Activated T-cell treated with anti-CD3 and anti-CD28 coated beads, Interleukin-2, amount 50 U/mL, for 72 hours (primary cell): ENCODE measurements at regions not wholly inside any gene's neighbourhood (a gene's known extent, or its start where the extent isn't known, plus 50 kb on each side); places are given as distances from the start of the nearest gene placed in this dataset.

Experiments used
- ATAC-seq, 2 donors: fragments of 150-1000 bp; cut with Tn5 transposase; replicated peaks in 1 of 2; 2 replicates each; pipeline ENCODE4 v1.10.0; 2021; ENCODE audit warnings: moderate library complexity in 2 of 2, mild to moderate bottlenecking in 1 of 2
- DNase-seq, 2 donors: peaks; one replicate each; pipeline ENCODE4 v3.0.0; 2021 to 2022; ENCODE audit warnings: mixed read lengths in 1 of 2
- H3K27ac Mint-ChIP-seq: one replicate; pipeline ENCODE4 v1.8.0; 2022; ENCODE audit warnings: mild to moderate bottlenecking, moderate library complexity, mixed read lengths
- H3K27me3 Mint-ChIP-seq: one replicate; pipeline ENCODE4 v1.8.0; 2022; ENCODE audit warnings: low read depth, mixed read lengths
- H3K36me3 Mint-ChIP-seq, 2 donors: one replicate each; pipeline ENCODE4 v1.8.0; 2022; ENCODE audit warnings: mixed read lengths in 2 of 2, mild to moderate bottlenecking in 1 of 2; ENCODE audit not compliant: insufficient read depth in 2 of 2
- H3K4me1 Mint-ChIP-seq: one replicate; pipeline ENCODE4 v1.8.0; 2022; ENCODE audit warnings: low read depth, mixed read lengths
- H3K4me3 Mint-ChIP-seq, 2 donors: one replicate each; pipeline ENCODE4 v1.8.0; 2022; ENCODE audit warnings: mild to moderate bottlenecking in 2 of 2, mixed read lengths in 2 of 2, moderate library complexity in 2 of 2
- H3K9me3 Mint-ChIP-seq, 2 donors: one replicate each; pipeline ENCODE4 v1.8.0; 2022; ENCODE audit warnings: mixed read lengths in 2 of 2

- H3K9me3 Mint-ChIP-seq, result no peaks in the 10 kb centered on the region
- H3K4me3 Mint-ChIP-seq, result no peak overlapping the region
- DNase-seq, result no peak
- no peaks in the 10 kb centered on the region for H3K36me3 Mint-ChIP-seq
- ATAC-seq, result no peak
- no peak overlapping the region for H3K27ac Mint-ChIP-seq
- H3K4me1 Mint-ChIP-seq, result peaks cover 14% of the 10 kb centered on the region
- peaks cover 15% of the 10 kb centered on the region for H3K27me3 Mint-ChIP-seq
Observed at GRCh38 chr16:9141813-9142212, 50.4 kb downstream of the HAPSTR1 start.

DNA sequence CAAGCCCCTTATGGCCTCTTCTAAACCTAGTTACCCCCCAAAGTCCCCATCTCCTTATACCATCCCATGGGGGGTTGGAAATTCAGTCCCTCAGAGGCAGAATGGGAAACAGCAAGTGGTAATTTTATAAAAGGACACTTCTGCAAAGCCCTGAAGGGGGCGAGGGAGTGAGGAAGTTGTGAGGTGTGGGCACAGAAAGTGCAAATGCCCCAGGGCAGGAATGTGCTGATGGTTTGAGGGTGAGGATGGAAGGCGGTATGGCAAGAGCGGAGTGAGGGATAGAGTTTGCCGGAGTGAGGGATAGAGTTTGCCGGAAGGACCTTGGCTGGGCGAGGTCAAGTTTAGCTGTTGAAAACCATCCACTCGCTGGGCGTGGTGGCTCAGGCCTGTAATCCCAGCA lies 52.7 kb downstream of the HAPSTR1 start:
- DNase-seq (no peak), ATAC-seq (no peak)
- Mint-ChIP-seq H3K27me3 (peaks cover 10% of the 10 kb centered on the region), H3K4me1 (peaks cover 9% of the 10 kb centered on the region), H3K9me3 (no peaks in the 10 kb centered on the region), H3K36me3 (no peaks in the 10 kb centered on the region), H3K4me3 (no peak overlapping the region), H3K27ac (no peak overlapping the region)

GRCh38 chr16:9148374-9149015 lies 57.1 kb downstream of the HAPSTR1 start:
- peaks cover 0 to 2% of the 10 kb centered on the region in 2 donors for H3K36me3 Mint-ChIP-seq
- H3K27me3 Mint-ChIP-seq, result no peaks in the 10 kb centered on the region
- DNase-seq (no peak), ATAC-seq (no peak)
- H3K9me3 Mint-ChIP-seq, result peaks cover 4 to 6% of the 10 kb centered on the region in 2 donors
- H3K4me1 Mint-ChIP-seq, result no peaks in the 10 kb centered on the region
- no peak overlapping the region for H3K4me3 Mint-ChIP-seq
- no peak overlapping the region for H3K27ac Mint-ChIP-seq

- H3K27me3 Mint-ChIP-seq, result peaks cover 15% of the 10 kb centered on the region
- peaks cover 5 to 7% of the 10 kb centered on the region in 2 donors for H3K9me3 Mint-ChIP-seq
- H3K36me3 Mint-ChIP-seq, result peaks cover 0 to 2% of the 10 kb centered on the region in 2 donors
- no peak overlapping the region for H3K4me3 Mint-ChIP-seq
- ATAC-seq (no peak), DNase-seq (no peak)
- no peak overlapping the region for H3K27ac Mint-ChIP-seq
- no peaks in the 10 kb centered on the region for H3K4me1 Mint-ChIP-seq
Observed at GRCh38 chr16:9151074-9151473, 59.6 kb downstream of the HAPSTR1 start.

- peaks cover 5 to 7% of the 10 kb centered on the region in 2 donors for H3K9me3 Mint-ChIP-seq
- peaks cover 15% of the 10 kb centered on the region for H3K27me3 Mint-ChIP-seq
- H3K4me1 Mint-ChIP-seq, result no peaks in the 10 kb centered on the region
- peaks cover 0 to 2% of the 10 kb centered on the region in 2 donors for H3K36me3 Mint-ChIP-seq
- ATAC-seq (no peak), DNase-seq (no peak)
- no peak overlapping the region for H3K4me3 Mint-ChIP-seq
- H3K27ac Mint-ChIP-seq, result no peak overlapping the region
Observed at GRCh38 chr16:9151597-9151996, 60.2 kb downstream of the HAPSTR1 start.

DNA sequence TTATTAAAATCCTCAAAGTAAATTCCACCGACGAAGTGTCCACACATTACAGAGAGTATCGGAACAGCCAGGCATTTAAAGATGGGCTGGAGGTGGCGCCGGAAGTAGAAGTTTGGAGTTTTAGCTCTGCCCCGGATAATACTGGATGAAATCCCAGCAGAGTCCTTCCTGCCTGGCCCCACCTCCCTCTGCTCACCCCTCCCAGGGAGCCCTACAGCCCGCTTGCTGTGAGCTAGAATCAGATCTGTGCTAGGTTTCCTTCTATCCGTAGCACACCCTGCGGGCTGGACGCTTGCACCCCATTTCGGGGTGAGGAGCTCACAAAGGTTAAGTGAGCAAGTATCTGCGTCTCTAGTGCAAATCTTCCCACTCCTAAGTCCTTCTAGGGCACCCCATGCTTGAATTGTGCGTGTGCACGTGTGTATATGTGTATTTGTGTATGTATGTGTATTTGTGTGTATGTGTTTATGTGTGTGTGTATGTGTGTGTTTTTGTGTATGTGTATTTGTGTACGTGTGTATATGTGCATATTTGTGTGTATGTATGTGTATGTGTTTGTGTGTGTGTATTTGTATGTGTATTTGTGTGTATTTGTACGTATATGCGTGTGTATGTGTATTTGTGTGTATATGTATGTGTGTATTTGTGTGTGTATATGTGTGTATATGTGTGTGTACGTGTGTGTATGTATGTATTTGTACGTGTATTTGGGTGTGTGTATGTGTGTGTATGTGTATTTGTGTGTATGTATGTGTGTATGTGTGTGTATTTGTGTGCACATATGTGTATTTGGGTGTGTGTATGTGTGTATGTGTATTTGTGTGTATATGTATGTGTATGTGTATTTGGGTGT lies 61.4 kb downstream of the HAPSTR1 start:
- H3K27me3 Mint-ChIP-seq, result peaks cover 15% of the 10 kb centered on the region
- peaks cover 5 to 7% of the 10 kb centered on the region in 2 donors for H3K9me3 Mint-ChIP-seq
- ATAC-seq, result no peak
- no peak for DNase-seq
- no peak overlapping the region for H3K27ac Mint-ChIP-seq
- no peaks in the 10 kb centered on the region for H3K4me1 Mint-ChIP-seq
- no peak overlapping the region for H3K4me3 Mint-ChIP-seq
- H3K36me3 Mint-ChIP-seq, result peaks cover 0 to 2% of the 10 kb centered on the region in 2 donors

DNA sequence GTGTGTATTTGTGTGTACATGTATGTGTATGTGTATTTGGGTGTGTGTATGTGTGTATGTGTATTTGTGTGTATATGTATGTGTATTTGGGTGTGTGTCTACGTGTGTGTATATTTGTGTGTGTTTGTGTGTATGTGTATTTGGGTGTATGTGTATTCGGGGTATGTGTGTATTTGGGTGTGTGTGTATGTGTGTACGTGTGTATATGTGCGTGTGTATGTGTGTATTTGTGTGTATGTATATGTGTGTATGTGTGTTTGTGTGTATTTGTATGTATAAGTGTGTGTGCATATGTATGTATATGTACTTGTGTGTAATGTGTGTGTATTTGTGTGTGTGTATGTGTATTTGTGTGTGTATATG lies 62.0 kb downstream of the HAPSTR1 start:
- peaks cover 15% of the 10 kb centered on the region for H3K27me3 Mint-ChIP-seq
- no peak overlapping the region for H3K27ac Mint-ChIP-seq
- H3K36me3 Mint-ChIP-seq, result peaks cover 0 to 2% of the 10 kb centered on the region in 2 donors
- ATAC-seq (no peak), DNase-seq (no peak)
- H3K4me3 Mint-ChIP-seq, result no peak overlapping the region
- H3K4me1 Mint-ChIP-seq, result no peaks in the 10 kb centered on the region
- peaks cover 5 to 7% of the 10 kb centered on the region in 2 donors for H3K9me3 Mint-ChIP-seq

GRCh38 chr16:9154567-9155410 lies 63.3 kb downstream of the HAPSTR1 start:
- peaks cover 0 to 2% of the 10 kb centered on the region in 2 donors for H3K36me3 Mint-ChIP-seq
- peaks cover 5 to 7% of the 10 kb centered on the region in 2 donors for H3K9me3 Mint-ChIP-seq
- H3K27ac Mint-ChIP-seq, result no peak overlapping the region
- ATAC-seq, result no peak
- no peaks in the 10 kb centered on the region for H3K4me1 Mint-ChIP-seq
- peaks cover 23% of the 10 kb centered on the region for H3K27me3 Mint-ChIP-seq
- H3K4me3 Mint-ChIP-seq, result no peak overlapping the region
- no peak for DNase-seq

DNA sequence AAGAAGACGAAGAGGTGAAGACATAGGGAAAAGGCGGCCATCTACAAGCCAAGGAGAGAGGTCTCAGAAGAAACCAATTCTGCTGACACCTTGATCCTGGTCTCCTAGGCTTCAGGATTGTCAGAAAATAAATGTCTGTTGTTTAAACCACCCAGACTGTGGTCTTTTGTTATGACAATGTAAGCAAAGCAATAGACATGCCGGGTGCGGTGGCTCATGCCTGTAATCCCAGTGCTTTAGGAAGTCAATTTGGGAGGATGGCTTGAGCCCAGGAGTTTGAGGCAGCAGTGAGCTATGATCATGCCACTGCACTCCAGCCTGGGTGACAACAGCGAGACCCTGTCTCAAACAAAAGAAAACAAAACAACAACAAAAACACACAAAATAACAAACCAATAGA lies 64.4 kb downstream of the HAPSTR1 start:
- Mint-ChIP-seq H3K36me3 (peaks cover 0 to 2% of the 10 kb centered on the region in 2 donors), H3K27me3 (peaks cover 31% of the 10 kb centered on the region), H3K9me3 (peaks cover 5 to 7% of the 10 kb centered on the region in 2 donors), H3K4me3 (no peak overlapping the region), H3K27ac (no peak overlapping the region), H3K4me1 (peaks cover 5% of the 10 kb centered on the region)
- DNase-seq (no peak), ATAC-seq (no peak)

GRCh38 chr16:9159839-9160550 lies 68.6 kb downstream of the HAPSTR1 start:
- Mint-ChIP-seq H3K4me3 (no peak overlapping the region), H3K27me3 (peaks cover 23% of the 10 kb centered on the region), H3K36me3 (no peaks in the 10 kb centered on the region), H3K9me3 (no peaks in the 10 kb centered on the region), H3K4me1 (peaks cover 5% of the 10 kb centered on the region), H3K27ac (no peak overlapping the region)
- DNase-seq (peak; percentile 30 to 38), ATAC-seq (peak in 1 of 2 donors; percentile 43)

GRCh38 chr16:9160551-9160911 lies 69.1 kb downstream of the HAPSTR1 start:
- DNase-seq, result no peak
- H3K36me3 Mint-ChIP-seq, result no peaks in the 10 kb centered on the region
- peaks cover 5% of the 10 kb centered on the region for H3K4me1 Mint-ChIP-seq
- H3K4me3 Mint-ChIP-seq, result no peak overlapping the region
- no peak for ATAC-seq
- H3K9me3 Mint-ChIP-seq, result no peaks in the 10 kb centered on the region
- H3K27me3 Mint-ChIP-seq, result peaks cover 18% of the 10 kb centered on the region
- H3K27ac Mint-ChIP-seq, result no peak overlapping the region

GRCh38 chr16:9165681-9166080 lies 74.2 kb downstream of the HAPSTR1 start:
- ATAC-seq (no peak), DNase-seq (no peak)
- Mint-ChIP-seq H3K27me3 (no peaks in the 10 kb centered on the region), H3K4me3 (no peak overlapping the region), H3K4me1 (no peaks in the 10 kb centered on the region), H3K9me3 (no peaks in the 10 kb centered on the region), H3K27ac (no peak overlapping the region), H3K36me3 (no peaks in the 10 kb centered on the region)
